GM12891 (cell line): ENCODE measurements at regions not wholly inside any gene's neighbourhood (a gene's known extent, or its start where the extent isn't known, plus 50 kb on each side); places are given as distances from the start of the nearest gene placed in this dataset.

Source experiments
- DNase-seq: peaks from one replicate; pipeline ENCODE4 v3.0.0; 2011; ENCODE audit warnings: low spot score; ENCODE audit not compliant: insufficient read length
- FAIRE-seq: peaks from 2 replicates; lab custom pipeline; 2011; peaks lifted over from hg19 to GRCh38; lab: Jason Lieb, UNC
- PAX5 ChIP-seq: IDR thresholded peaks from 2 replicates; pipeline ENCODE4 v1.6.1; 2011; ENCODE audit warnings: low read length, moderate library complexity, mild to moderate bottlenecking; ENCODE audit not compliant: insufficient read depth, severe bottlenecking
- POLR2A ChIP-seq: IDR thresholded peaks from 2 replicates; pipeline ENCODE4 v1.6.1; 2011; ENCODE audit warnings: low read depth, low read length, control low read depth
- POLR2AphosphoS5 ChIP-seq: IDR thresholded peaks from 2 replicates; pipeline ENCODE4 v1.6.1; 2011; ENCODE audit warnings: low read depth, low read length, control low read depth
- POU2F2 ChIP-seq: IDR thresholded peaks from 2 replicates; pipeline ENCODE4 v1.6.1; 2011; ENCODE audit warnings: low read depth, mild to moderate bottlenecking, control low read depth, low read length, moderate library complexity
- SPI1 ChIP-seq: IDR thresholded peaks from 2 replicates; pipeline ENCODE4 v1.6.1; 2011; ENCODE audit warnings: low read depth, low read length, control low read depth
- TAF1 ChIP-seq: IDR thresholded peaks from 2 replicates; pipeline ENCODE4 v1.6.1; 2011; ENCODE audit warnings: low read depth, low read length, control low read depth

DNA sequence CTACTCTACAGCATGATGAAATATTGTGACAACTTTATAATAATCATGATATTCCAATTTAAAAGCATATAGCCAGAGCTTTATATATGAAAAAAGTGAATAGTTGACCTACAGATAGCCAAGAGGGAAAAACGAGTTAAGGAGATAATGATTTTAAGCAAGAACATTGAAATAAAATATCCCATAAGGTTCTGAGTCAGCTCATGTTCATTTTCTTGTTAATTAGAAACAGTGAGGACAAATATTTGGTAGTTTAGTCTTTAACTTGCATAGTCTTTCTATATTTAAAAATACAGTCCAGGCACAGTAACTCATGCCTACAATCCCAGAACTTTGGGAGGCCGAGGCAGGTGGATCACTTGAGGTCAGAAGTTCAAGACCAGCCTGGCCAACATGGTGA lies 55.8 kb upstream of the CDH6 start:
- TF ChIP-seq PAX5 (no peak), TAF1 (no peak), POLR2A (no peak), SPI1 (no peak), POU2F2 (no peak), POLR2AphosphoS5 (no peak)
- no peak for FAIRE-seq

DNA sequence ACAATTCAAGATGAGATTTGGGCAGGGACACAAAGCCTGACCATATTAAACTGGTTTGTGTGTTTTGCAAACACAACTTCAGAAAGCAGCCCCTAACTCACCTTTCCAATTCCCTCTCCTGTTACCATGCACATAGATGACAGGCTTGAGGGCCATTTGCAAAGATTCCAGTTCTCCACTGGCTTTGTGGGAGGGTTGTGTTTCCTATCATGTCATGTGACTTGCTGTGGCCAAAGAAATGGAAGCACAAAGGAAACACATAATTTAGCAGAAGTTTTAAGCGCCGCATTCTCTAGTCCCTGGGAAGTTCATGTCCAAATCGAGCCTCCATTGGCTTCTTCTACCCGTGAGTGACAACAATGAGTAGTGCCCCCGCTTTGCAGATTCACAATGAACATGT lies 57.9 kb upstream of the CDH6 start:
- DNase-seq (no peak), FAIRE-seq (no peak)
- no peak for TF ChIP-seq POLR2A

More for the DNA sequence above, 55.8 kb upstream of the CDH6 start:
- no peak for DNase-seq

DNA sequence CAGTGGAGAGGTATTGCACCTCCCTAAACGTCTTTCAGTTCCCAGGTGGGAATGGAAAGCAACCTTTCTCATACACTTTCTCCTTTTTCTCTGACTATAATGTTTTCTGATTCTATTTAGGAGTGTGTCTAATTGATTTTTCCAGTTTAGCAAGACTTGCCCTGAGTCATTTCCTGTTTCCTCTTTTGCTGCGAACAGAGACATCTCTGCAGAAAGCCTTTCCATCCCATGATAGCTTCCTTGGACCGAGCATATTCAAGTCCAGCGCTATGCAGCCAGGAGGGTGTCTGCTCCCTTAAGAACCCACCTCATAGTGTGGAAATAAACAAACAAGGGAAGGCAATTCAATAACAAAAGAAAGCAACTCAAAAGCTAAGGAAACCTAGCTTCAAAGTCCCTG lies 60.0 kb upstream of the CDH6 start:
- DNase-seq (no peak), FAIRE-seq (no peak)
- no peak for TF ChIP-seq TAF1
- no peak for TF ChIP-seq POLR2AphosphoS5
- no peak for TF ChIP-seq SPI1
- TF ChIP-seq POLR2A: no peak
- no peak for TF ChIP-seq PAX5
- TF ChIP-seq POU2F2: no peak

DNA sequence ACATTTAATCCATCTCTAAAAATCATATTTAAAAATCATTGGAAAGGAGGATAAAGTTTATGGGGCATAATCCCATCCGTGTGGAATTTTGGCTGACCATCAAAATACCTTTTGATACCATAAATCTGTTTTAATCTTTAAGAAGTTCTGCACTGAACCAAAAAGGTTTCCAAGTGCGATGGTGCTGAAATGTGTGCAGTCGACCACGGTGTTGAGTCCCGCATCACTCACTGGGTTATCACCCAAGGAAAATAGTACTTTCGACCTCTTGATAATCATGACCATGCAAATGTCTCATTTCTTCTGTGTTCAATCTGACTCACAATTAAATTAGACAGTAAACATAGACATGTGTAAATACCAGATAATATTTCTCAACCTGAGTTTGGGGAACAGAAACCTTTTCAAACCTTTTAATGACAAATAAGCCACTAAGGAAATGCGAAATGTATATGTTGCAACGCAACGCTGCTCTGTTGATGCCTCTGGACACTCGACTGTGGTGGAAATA lies 62.0 kb upstream of the CDH6 start:
- DNase-seq (no peak), FAIRE-seq (no peak)
- TF ChIP-seq TAF1 (no peak), POLR2AphosphoS5 (no peak), PAX5 (no peak), SPI1 (no peak), POU2F2 (no peak), POLR2A (no peak)

DNA sequence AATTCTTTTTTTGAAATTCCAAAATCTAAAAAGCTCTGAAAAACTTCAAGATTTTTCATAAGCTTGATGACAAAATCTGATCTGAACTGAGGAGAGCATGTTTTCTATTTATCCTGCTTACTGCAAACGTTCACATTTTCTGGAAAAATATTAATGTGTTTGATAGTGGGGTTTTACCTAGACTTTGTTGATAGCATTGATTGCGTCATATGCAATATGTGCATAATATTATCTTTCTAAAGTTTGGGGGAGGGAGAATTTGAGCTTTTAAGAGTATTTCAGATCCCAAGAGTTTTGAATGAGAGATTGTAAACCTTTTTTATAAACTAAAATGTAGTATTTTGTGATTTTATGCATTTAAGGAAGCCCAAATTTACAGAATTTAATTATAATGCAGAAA lies 62.8 kb upstream of the CDH6 start:
- no peak for FAIRE-seq
- TF ChIP-seq TAF1 (no peak), POU2F2 (no peak), POLR2A (no peak), PAX5 (no peak), POLR2AphosphoS5 (no peak), SPI1 (no peak)
- DNase-seq: no peak

DNA sequence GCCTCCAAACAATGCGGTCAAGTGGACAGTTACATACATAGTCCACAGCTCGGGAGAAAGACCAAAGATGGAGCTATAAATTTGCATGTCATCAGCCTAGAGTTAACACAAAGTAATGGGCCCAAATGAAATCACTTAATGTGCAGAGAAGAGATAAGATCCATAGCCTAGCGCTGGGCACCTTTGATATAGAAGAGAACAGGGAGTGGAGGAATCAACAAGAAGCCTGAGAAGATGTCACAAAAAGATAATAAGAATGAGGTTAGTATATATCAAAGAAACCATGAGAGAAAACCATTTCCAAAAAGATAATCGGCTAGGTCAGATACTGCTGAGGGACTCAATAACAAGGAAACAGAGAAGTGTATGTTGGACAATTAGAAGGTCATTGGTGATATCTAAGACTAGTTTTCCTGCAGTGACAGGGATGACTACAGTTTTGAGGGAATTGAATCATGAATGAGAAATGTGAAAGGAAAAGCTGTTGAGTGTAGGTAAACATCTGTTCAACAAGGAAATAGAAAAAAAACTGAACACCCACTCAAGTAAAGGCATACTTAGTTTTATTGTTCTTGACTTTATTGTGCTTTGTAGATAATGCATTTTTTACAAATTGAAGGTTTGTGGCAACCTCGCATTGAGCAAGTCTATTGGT lies 68.7 kb upstream of the CDH6 start:
- FAIRE-seq (no peak), DNase-seq (no peak)
- TF ChIP-seq SPI1: no peak
- no peak for TF ChIP-seq POU2F2
- TF ChIP-seq POLR2A: no peak
- TF ChIP-seq PAX5: no peak
- no peak for TF ChIP-seq TAF1
- TF ChIP-seq POLR2AphosphoS5: no peak

DNA sequence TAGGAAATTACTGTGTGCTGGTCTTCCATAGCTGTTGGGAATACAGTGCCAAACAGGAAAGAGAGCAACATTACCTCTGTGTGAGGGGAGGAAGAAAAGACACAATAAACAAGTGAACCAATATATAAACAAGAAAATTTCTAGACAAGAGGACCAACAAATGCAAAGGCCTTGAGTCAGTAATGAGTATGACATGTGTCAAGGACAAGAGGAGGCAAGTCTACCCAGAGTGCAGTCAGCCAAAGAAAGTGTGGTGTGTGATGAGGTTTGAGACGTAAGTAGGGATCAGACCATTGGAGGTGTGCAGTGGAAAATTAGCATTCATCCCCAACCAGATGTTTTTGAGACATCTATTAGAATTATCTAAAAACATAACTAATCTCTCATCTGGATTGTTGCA lies 69.5 kb upstream of the CDH6 start:
- FAIRE-seq (no peak), DNase-seq (no peak)
- no peak for TF ChIP-seq POU2F2
- no peak for TF ChIP-seq SPI1
- no peak for TF ChIP-seq PAX5
- TF ChIP-seq POLR2AphosphoS5: no peak
- TF ChIP-seq POLR2A: no peak
- no peak for TF ChIP-seq TAF1

DNA sequence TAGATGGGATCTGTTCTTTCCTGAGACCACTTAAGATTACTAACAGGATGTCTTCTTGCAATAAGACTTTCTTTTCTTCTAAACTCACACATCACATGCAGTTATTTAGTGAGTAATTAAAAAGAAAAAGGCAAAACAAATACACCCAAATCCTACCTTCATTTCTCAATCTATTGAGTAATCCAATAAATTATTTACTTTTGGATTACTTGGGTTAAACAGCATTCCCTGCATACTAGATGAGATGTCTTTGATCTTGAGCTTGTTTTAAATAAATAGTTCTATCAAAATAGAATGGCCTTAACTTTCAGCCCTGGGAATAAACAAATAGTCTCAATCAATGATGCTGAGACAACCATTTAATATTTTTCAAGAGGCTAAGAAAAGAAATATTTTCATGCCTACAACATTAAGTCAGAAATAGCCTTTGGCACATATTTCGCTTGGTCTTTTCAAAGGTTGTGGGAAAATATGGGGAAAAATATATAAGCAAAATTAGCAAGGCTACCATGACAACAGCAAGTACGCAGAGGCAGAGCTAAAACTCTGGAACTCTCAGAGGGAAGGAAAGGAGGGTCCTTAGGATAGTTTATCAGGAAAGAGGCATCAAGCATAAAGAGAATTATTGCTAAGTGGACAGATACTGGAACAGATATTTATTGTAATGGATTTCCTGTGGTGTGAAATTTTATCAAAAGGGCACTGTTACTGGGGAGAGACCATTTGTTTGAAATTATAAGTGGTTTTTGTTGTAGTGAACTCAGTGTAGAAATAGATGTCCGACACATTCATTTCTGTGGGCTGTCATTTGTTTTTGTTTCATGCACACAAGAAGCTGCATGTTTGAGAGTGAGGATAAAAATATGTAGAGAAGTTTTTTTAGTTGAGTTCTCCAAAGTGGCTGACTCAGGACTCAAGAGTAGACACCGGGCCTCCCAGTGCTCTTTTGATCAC lies 70.2 kb upstream of the CDH6 start:
- FAIRE-seq: no peak
- no peak for DNase-seq
- TF ChIP-seq POLR2A: no peak
- TF ChIP-seq POU2F2: no peak
- no peak for TF ChIP-seq POLR2AphosphoS5
- TF ChIP-seq SPI1: no peak
- TF ChIP-seq TAF1: no peak
- TF ChIP-seq PAX5: no peak

DNA sequence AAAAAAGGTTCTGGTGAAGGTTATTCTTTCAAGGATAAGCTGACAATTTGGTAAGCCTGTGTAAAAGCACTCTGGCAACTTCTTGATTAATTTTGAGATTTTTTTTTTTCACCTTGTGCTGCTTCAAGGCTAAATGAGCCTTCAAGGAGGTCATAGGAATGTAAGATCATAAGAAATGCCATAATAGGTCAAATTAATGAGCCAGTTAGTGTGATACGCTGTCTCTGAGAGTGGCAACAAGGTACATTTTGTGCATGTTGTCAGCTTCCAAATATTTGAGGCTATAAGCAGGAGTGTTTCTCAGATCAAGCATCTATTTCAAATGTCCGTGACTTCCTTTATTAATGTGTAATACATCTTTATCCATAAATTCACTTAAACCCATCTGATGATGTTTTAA lies 72.3 kb upstream of the CDH6 start:
- DNase-seq (no peak), FAIRE-seq (no peak)
- TF ChIP-seq TAF1 (no peak), POU2F2 (no peak), SPI1 (no peak), POLR2A (no peak), PAX5 (no peak), POLR2AphosphoS5 (no peak)
